H1 (cell line): ENCODE measurements at regions not wholly inside any gene's neighbourhood (a gene's known extent, or its start where the extent isn't known, plus 50 kb on each side); places are given as distances from the start of the nearest gene placed in this dataset.

Source experiments
- CTCF ChIA-PET: fragments of 300-600 bp; sonication (Branson Sonifier 250); formaldehyde crosslinking; loops from one replicate; lab custom pipeline; 2021; ENCODE audit not compliant: partially characterized antibody; lab: Charles Lee
- POLR2A ChIA-PET: fragments of 300-600 bp; sonication (Branson Sonifier 250); formaldehyde crosslinking; loops from one replicate; lab custom pipeline; 2021; ENCODE audit warnings: inconsistent platforms; ENCODE audit not compliant: partially characterized antibody; lab: Charles Lee
- DNase-seq, 2 experiments: peaks; one replicate each; pipeline versions ENCODE4 v3.0.0 to v3.0.0-alpha.2; 2010 to 2022; ENCODE audit warnings: low spot score in 2 of 2, low read depth in 1 of 2, mixed read lengths in 1 of 2
- FAIRE-seq: peaks from 2 replicates; lab custom pipeline; 2011; peaks lifted over from hg19 to GRCh38; lab: Jason Lieb, UNC
- H2AFZ ChIP-seq: 2 replicates; pipeline ENCODE4 v1.8.1; 2012; ENCODE audit warnings: low read length, inconsistent platforms
- H2AK5ac ChIP-seq: 2 replicates; pipeline ENCODE4 v1.6.1; 2013; ENCODE audit warnings: low read depth, low read length
- H2BK120ac ChIP-seq: replicated peaks from 2 replicates; pipeline ENCODE3; 2013; ENCODE audit warnings: low read depth, low read length, inconsistent platforms
- H2BK12ac ChIP-seq: 2 replicates; pipeline ENCODE4 v1.6.1; 2013; ENCODE audit warnings: low read depth, low read length
- H2BK15ac ChIP-seq: 2 replicates; pipeline ENCODE4 v1.6.1; 2013; ENCODE audit warnings: low read length
- H2BK20ac ChIP-seq: 2 replicates; pipeline ENCODE4 v1.6.1; 2013; ENCODE audit warnings: low read length
- H2BK5ac ChIP-seq: 2 replicates; pipeline ENCODE4 v1.6.1; 2013; ENCODE audit warnings: low read depth, low read length
- H3K14ac ChIP-seq: 2 replicates; pipeline ENCODE4 v1.6.1; 2013; ENCODE audit warnings: inconsistent platforms; ENCODE audit not compliant: insufficient read length
- H3K18ac ChIP-seq: 2 replicates; pipeline ENCODE4 v1.6.1; 2013; ENCODE audit warnings: low read length; ENCODE audit errors: extremely low read depth
- H3K23ac ChIP-seq: 2 replicates; pipeline ENCODE4 v1.6.1; 2013; ENCODE audit warnings: inconsistent platforms; ENCODE audit not compliant: insufficient read length
- H3K23me2 ChIP-seq: 2 replicates; pipeline ENCODE4 v1.6.1; 2013; ENCODE audit warnings: low read depth, low read length
- H3K27ac ChIP-seq: 2 replicates; pipeline ENCODE4 v1.6.1; 2011; ENCODE audit warnings: low read depth, low read length, inconsistent platforms
- H3K27me3 ChIP-seq, 4 experiments: replicated peaks in 1 of 4; 1 replicate in 1 of 4; 2 replicates in 3 of 4; pipeline versions ENCODE4 v1.6.1 to v1.8.1; 2011 to 2013; ENCODE audit warnings: low read length in 3 of 4, mild to moderate bottlenecking in 3 of 4, inconsistent platforms in 2 of 4, mixed read lengths in 2 of 4, moderate library complexity in 1 of 4; ENCODE audit not compliant: control insufficient read depth in 3 of 4, insufficient read depth in 3 of 4; ENCODE audit errors: extremely low read depth in 1 of 4
- H3K36me3 ChIP-seq, 4 experiments: 2 replicates each; pipeline versions ENCODE4 v1.6.1 to v1.8.1; 2011 to 2013; ENCODE audit warnings: mild to moderate bottlenecking in 4 of 4, low read length in 3 of 4, moderate library complexity in 2 of 4, control low read depth in 1 of 4, inconsistent platforms in 1 of 4; ENCODE audit not compliant: insufficient read depth in 4 of 4, control insufficient read depth in 2 of 4
- H3K4ac ChIP-seq: replicated peaks from 2 replicates; pipeline ENCODE3; 2013; ENCODE audit warnings: low read length, low read depth, mixed read lengths, inconsistent platforms; ENCODE audit not compliant: insufficient read length
- H3K4me1 ChIP-seq, 4 experiments: replicated peaks in 1 of 4; 1 replicate in 1 of 4; 2 replicates in 3 of 4; pipeline versions ENCODE4 v1.6.1 to v1.8.1; 2011 to 2013; ENCODE audit warnings: low read length in 3 of 4, inconsistent platforms in 2 of 4, mixed read lengths in 1 of 4; ENCODE audit not compliant: insufficient read depth in 4 of 4, control insufficient read depth in 3 of 4
- H3K4me2 ChIP-seq, 2 experiments: 2 replicates each; pipeline versions ENCODE4 v1.6.1 to v1.8.1; 2011 to 2013; ENCODE audit warnings: low read depth in 2 of 2, low read length in 2 of 2, control low read depth in 1 of 2, inconsistent platforms in 1 of 2, mild to moderate bottlenecking in 1 of 2; ENCODE audit not compliant: insufficient read depth in 1 of 2
- H3K4me3 ChIP-seq, 4 experiments: fragments of 200-600, 300-600 bp in 1 of 4; sonication (generic), shearing (Covaris generic), sonication (Bioruptor Twin) in 1 of 4; 2 replicates each; pipeline versions ENCODE4 v1.5.1 to v1.8.1; 2011 to 2016; ENCODE audit warnings: low read length in 4 of 4, low read depth in 3 of 4, control low read depth in 2 of 4, inconsistent platforms in 2 of 4, mild to moderate bottlenecking in 2 of 4, mixed read lengths in 1 of 4, moderate library complexity in 1 of 4; ENCODE audit not compliant: insufficient read depth in 2 of 4; ENCODE audit errors: extremely low read depth in 1 of 4
- H3K56ac ChIP-seq: replicated peaks from 2 replicates; pipeline ENCODE3; 2013; ENCODE audit warnings: low read depth, mild to moderate bottlenecking, mixed read lengths, low read length, inconsistent platforms; ENCODE audit not compliant: insufficient read length
- H3K79me1 ChIP-seq: 2 replicates; pipeline ENCODE4 v1.6.1; 2013; ENCODE audit warnings: low read depth, low read length, control low read depth
- H3K79me2 ChIP-seq, 2 experiments: 2 replicates each; pipeline versions ENCODE4 v1.6.1 to v1.8.1; 2012 to 2013; ENCODE audit warnings: low read length in 2 of 2, mild to moderate bottlenecking in 2 of 2, inconsistent platforms in 1 of 2; ENCODE audit not compliant: insufficient read depth in 2 of 2, control insufficient read depth in 1 of 2
- H3K9ac ChIP-seq, 4 experiments: replicated peaks in 1 of 4; 1 replicate in 1 of 4; 2 replicates in 3 of 4; pipeline versions ENCODE4 v1.6.1 to v1.8.1; 2011 to 2013; ENCODE audit warnings: low read depth in 3 of 4, low read length in 3 of 4, control low read depth in 2 of 4, mild to moderate bottlenecking in 2 of 4, moderate library complexity in 2 of 4, inconsistent platforms in 1 of 4; ENCODE audit errors: extremely low read depth in 1 of 4
- H3K9me3 ChIP-seq, 2 experiments: 2 replicates each; pipeline versions ENCODE4 v1.6.1 to v1.8.1; 2012 to 2013; ENCODE audit warnings: mild to moderate bottlenecking in 2 of 2, moderate library complexity in 2 of 2, control low read depth in 1 of 2, inconsistent platforms in 1 of 2, low read depth in 1 of 2, low read length in 1 of 2, mixed read lengths in 1 of 2; ENCODE audit not compliant: insufficient read depth in 2 of 2
- H4K20me1 ChIP-seq, 2 experiments: replicated peaks in 1 of 2; 2 replicates each; pipeline versions ENCODE3 to v1.8.1; 2011 to 2013; ENCODE audit warnings: inconsistent platforms in 2 of 2, low read length in 2 of 2, mild to moderate bottlenecking in 1 of 2; ENCODE audit not compliant: insufficient read depth in 2 of 2, control insufficient read depth in 1 of 2
- H4K5ac ChIP-seq: 2 replicates; pipeline ENCODE4 v1.6.1; 2013; ENCODE audit warnings: low read length, low read depth, mixed read lengths, inconsistent platforms; ENCODE audit not compliant: insufficient read length
- H4K8ac ChIP-seq: 2 replicates; pipeline ENCODE4 v1.8.0; 2013; ENCODE audit warnings: mild to moderate bottlenecking, moderate library complexity, low read length, inconsistent platforms; ENCODE audit not compliant: insufficient read depth; ENCODE audit errors: extremely low read depth
- H4K91ac ChIP-seq: replicated peaks from 2 replicates; pipeline ENCODE3; 2013; ENCODE audit warnings: low read length, mixed read lengths, inconsistent platforms; ENCODE audit not compliant: insufficient read length
- BACH1 ChIP-seq: IDR thresholded peaks from 2 replicates; pipeline ENCODE4 v1.6.1; 2012; ENCODE audit warnings: low read length, improper control_type of control experiment
- SP4 ChIP-seq: IDR thresholded peaks from 2 replicates; pipeline ENCODE4 v1.6.1; 2012; ENCODE audit warnings: low read length, inconsistent platforms
- SRF ChIP-seq: IDR thresholded peaks from 2 replicates; pipeline ENCODE4 v1.6.1; 2011; ENCODE audit warnings: mild to moderate bottlenecking, low read depth, low read length, moderate library complexity
- SUZ12 ChIP-seq: fragments of 200-600 bp; sonication (generic); IDR thresholded peaks from 2 replicates; pipeline ENCODE4 v1.6.1; 2012; ENCODE audit warnings: mild to moderate bottlenecking, inconsistent platforms, low read length, moderate library complexity, mixed read lengths
- YY1 ChIP-seq: IDR thresholded peaks from 2 replicates; pipeline ENCODE4 v1.6.1; 2011; ENCODE audit warnings: low read depth, mild to moderate bottlenecking, low read length
- WGBS, 2 experiments: shearing (Covaris generic) in 1 of 2; methylation state at CpG; one replicate each; pipeline versions ENCODE4 v1.1.6 to v1.1.7; 2013 to 2015; ENCODE audit warnings: low lambda C conversion rate in 2 of 2, mixed read lengths in 2 of 2, inconsistent platforms in 1 of 2, low coverage in 1 of 2, missing lambda C conversion rate in 1 of 2; ENCODE audit not compliant: insufficient replicate concordance in 2 of 2, insufficient coverage in 1 of 2, insufficient read length in 1 of 2; ENCODE audit errors: extremely low coverage in 1 of 2, missing lambda C conversion rate in 1 of 2; 5-methylcytosine and 5-hydroxymethylcytosine counted together

- no peak overlapping the region for H3K18ac ChIP-seq
- H3K9ac ChIP-seq = no peak overlapping the region
- no peak overlapping the region for H3K4me2 ChIP-seq
- no peak overlapping the region for H2AK5ac ChIP-seq
- H3K27me3 ChIP-seq = peaks cover 0 to 1% (median 0%) of the 10 kb centered on the region in 4 experiments; a peak in 1 of 7 replicates
- no peaks in the 10 kb centered on the region for H3K23me2 ChIP-seq
- DNase-seq (no peak), FAIRE-seq (no peak)
- no peak overlapping the region for H2BK20ac ChIP-seq
- no peak overlapping the region for H2BK15ac ChIP-seq
- no peak overlapping the region for H2AFZ ChIP-seq
- H3K4me1 ChIP-seq = no peaks in the 10 kb centered on the region; a peak in 1 of 7 replicates
- H3K56ac ChIP-seq = no peak overlapping the region
- H4K8ac ChIP-seq = no peak overlapping the region
- no peak overlapping the region for H3K23ac ChIP-seq
- H3K9me3 ChIP-seq = no peaks in the 10 kb centered on the region
- H3K4ac ChIP-seq = no peak overlapping the region
- no peaks in the 10 kb centered on the region for H3K79me2 ChIP-seq
- ChIA-PET CTCF (no interaction called here), POLR2A (interaction anchor here (0.6 kb wide), 1 partner anchor 965 kb away, joined by 3 read pairs; no protein-coding TSS in a partner anchor)
- no peaks in the 10 kb centered on the region for H3K79me1 ChIP-seq
- H3K27ac ChIP-seq = no peak overlapping the region
- no peak overlapping the region for H4K5ac ChIP-seq
- H3K14ac ChIP-seq = no peak overlapping the region
- H2BK5ac ChIP-seq = no peak overlapping the region
- no peak overlapping the region for H3K4me3 ChIP-seq
- no peaks in the 10 kb centered on the region for H3K36me3 ChIP-seq
- WGBS, 2 experiments = 93% methylated on average over 13 of the region's 16 CpGs; no CpG with 5 or more reads in 1 of the 2 experiments
- H4K91ac ChIP-seq = no peak overlapping the region
- TF ChIP-seq SUZ12 = no peak
- TF ChIP-seq BACH1 = no peak
- no peak for TF ChIP-seq SRF
- no peak for TF ChIP-seq YY1
- no peak for TF ChIP-seq SP4
- H2BK12ac ChIP-seq = no peak overlapping the region
- H4K20me1 ChIP-seq = no peaks in the 10 kb centered on the region
- H2BK120ac ChIP-seq = no peak overlapping the region
Measured at GRCh38 chr6:6534399-6534798, 54.1 kb upstream of the LY86 start.
